ENCODE measurements at regions not wholly inside any gene's neighbourhood (a gene's known extent, or its start where the extent isn't known, plus 50 kb on each side); places are given as distances from the start of the nearest gene placed in this dataset.
"Not testable (repeated sequence)": the region's sequence is repeated elsewhere in the genome, so short reads cannot be mapped to it uniquely, and the experiment has no call there.

DNA sequence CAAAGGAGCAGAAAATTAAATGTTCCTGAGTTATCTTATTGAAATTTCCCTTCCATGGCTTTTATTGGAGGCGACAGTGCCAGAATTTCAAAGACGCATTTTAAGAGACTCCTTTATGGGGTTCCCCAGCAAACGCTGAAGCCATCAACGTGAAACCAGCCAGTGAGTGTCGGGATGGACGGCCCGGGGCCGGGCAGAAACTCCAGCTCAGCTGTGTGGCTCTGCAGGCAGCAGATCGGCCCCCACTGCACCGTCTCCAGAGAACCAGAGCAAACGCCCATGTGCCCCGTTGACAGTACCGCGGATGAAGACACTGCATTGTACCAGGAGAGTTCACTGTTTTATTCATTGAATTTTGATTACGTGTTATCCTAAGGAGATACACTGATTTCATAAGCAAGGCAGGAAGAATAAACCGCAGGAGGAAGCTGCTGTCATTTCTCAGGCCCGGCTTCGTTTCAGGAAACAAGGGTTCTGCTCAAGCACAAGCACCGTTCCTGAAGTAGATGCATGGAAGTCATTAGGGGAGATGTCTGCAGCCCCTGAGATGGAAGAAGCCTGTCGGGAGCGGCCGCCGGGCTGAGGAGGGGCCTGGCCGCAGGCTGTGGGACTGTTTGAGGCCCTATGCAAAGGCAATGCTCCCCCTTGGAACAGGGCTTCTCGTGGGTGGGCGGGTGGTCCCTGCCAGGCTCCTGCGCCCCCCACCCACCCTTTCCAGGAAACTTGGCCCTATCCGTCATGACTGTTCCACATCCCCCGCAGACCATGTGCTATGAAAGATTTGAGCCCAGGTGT is 639.7 kb downstream of the TBC1D22A start:
- no peak for DNase-seq (ENCODE audit: insufficient read length, low spot score)
- TF ChIP-seq, protein P1, sequence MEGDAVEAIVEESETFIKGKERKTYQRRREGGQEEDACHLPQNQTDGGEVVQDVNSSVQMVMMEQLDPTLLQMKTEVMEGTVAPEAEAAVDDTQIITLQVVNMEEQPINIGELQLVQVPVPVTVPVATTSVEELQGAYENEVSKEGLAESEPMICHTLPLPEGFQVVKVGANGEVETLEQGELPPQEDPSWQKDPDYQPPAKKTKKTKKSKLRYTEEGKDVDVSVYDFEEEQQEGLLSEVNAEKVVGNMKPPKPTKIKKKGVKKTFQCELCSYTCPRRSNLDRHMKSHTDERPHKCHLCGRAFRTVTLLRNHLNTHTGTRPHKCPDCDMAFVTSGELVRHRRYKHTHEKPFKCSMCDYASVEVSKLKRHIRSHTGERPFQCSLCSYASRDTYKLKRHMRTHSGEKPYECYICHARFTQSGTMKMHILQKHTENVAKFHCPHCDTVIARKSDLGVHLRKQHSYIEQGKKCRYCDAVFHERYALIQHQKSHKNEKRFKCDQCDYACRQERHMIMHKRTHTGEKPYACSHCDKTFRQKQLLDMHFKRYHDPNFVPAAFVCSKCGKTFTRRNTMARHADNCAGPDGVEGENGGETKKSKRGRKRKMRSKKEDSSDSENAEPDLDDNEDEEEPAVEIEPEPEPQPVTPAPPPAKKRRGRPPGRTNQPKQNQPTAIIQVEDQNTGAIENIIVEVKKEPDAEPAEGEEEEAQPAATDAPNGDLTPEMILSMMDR (IDR thresholded peaks at IDR 0.05; ENCODE audit: insufficient read depth, missing control alignments) = no peak
- no peak for FAIRE-seq

DNA sequence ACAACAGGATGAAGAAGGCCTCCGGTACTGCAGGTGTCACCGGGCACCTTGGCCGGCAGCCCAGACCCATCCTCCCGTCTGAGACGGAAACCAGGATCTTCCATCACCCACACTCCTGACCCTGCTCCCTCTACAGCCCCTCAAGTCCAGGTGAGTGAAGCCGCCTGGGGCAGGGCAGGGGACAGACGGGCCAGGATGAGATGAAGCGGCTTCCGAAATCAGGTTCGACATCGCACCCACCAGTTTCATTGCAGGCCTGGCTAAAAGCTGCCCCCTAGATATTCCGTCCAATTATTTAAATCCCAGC is 639.1 kb downstream of the TBC1D22A start:
- FAIRE-seq (no peak), DNase-seq (ENCODE audit: insufficient read length, low spot score) (no peak)
- TF ChIP-seq, protein P1 (IDR thresholded peaks at IDR 0.05; ENCODE audit: insufficient read depth, missing control alignments) = no peak

DNA sequence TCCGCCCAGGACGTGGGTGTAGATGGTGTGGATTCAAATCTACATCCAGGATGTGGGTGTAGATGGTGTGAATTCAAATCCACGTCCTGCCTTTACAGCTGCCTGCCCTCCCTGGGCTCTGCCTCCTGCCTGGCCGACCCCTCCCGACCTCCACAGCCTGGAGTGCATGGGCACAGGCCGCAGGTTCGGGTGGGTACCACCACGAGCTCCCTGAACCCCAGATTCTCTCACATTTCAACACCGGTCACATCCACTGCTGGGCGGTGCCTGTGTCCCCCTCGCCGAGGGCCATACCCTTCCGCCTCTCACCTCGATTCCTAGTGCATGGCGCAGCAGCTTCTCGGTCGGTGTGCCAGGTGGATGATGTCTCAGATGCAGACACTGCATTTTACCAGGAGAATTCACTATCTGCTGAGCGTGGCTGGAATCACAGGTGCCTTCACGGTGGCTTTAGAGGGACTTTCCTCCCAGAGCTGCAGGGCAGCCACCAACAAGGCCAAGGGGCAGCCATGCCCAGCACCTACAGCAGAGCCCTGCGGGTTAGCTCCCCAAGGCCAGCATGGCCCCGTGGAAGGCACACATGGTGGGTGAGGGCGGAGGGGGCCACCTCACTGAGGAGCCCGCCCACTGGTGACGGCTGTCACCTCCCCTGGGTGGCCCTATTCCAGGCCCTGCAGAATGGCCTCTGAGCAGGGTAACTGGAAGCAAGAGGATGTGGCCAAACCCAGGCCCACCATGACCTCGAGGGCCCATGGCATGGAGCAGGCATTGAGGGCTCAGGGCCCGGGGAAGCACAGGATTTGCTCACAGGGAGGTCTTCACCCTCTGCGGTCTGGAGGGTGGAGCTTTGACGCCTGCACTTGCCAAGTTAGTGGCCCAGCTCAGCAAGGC is 638.5 kb downstream of the TBC1D22A start:
- no peak for FAIRE-seq

DNA sequence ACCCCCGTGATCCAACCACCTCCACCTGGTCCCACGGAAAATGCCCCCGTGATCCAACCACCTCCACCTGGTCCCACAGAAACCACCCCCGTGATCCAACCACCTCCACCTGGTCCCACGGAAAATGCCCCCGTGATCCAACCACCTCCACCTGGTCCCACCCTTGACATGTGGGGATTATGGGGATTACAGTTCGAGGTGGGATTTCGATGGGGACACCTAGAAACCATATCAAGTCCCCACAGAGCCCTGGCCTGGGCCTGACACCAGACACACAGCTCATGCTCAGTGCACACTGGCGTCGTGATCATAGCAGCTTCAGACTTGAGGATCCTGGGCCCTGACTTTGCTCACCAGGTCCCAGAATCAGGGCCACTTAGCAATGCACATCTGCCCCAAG is 637.7 kb downstream of the TBC1D22A start:
- not testable (repeated sequence) for FAIRE-seq; DNase-seq (ENCODE audit: insufficient read length, low spot score)

More for the DNA sequence above, 638.5 kb downstream of the TBC1D22A start:
- TF ChIP-seq, protein P1 (IDR thresholded peaks at IDR 0.05; ENCODE audit: insufficient read depth, missing control alignments) = no peak
- DNase-seq (ENCODE audit: insufficient read length, low spot score) = no peak

DNA sequence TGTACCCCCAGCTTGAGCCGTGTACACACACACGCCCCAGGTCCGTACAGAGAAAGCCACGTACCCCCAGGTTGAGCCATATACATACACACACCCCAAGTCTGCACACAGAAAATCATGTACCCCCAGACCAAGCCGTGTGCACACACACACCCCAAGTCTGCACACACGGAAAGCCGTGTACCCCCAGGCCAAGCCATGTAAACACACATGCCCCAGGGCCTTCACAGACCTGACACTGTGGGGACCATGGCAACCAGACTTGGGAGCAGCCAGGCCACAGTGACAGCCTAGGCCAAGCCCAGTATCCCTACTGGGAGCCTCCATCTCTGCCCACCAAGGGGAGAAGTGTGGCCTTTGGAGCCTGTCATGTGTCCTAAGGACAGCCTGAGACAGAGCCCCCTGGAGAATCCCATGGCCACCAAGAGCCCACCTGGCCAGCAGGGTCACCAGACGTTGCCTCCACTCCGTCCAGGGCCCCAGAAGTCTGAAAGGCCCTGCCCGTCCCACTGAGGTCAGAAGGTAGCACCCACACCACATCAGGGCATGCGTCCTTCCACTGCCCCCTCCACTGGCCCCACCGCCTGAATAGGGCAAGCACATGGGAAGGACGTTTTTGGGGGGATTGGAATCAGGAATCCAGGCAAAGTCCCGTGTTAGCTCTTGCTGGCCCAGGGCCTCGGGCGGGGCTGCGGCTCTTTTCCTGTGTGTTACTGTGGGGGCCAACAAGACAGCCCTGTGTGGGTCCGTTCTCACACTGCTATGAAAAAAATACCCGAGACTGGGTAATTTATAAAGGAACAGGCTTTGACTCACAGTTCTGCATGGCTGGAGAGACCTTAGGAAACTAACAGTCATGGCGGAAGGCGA is 636.7 kb downstream of the TBC1D22A start:
- FAIRE-seq (no peak), DNase-seq (ENCODE audit: insufficient read length, low spot score) (no peak)
- TF ChIP-seq, protein P1 (IDR thresholded peaks at IDR 0.05; ENCODE audit: insufficient read depth, missing control alignments) = no peak

DNA sequence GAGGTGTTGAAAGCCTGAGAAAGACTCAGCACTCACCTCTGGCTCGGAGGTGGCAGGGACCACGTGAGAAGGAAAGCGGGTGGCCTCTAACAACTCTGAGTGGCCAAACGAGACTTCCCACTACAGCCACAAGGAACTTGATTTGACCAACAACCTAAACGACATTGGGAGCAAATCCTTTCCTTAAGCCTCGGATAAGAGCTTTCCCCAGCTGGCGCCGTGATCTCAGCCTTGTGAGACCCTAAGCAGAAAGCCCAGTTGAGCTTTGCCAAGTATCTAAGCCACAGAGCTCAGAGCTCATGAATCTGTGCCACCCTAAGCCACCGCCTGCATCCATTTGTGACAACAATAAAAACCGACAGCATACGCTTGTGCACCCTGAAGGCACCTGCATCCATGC is 636.0 kb downstream of the TBC1D22A start:
- TF ChIP-seq, protein P1 (IDR thresholded peaks at IDR 0.05; ENCODE audit: insufficient read depth, missing control alignments) = no peak
- no peak for FAIRE-seq
- peak; percentile 63 for DNase-seq (ENCODE audit: insufficient read length, low spot score)

DNA sequence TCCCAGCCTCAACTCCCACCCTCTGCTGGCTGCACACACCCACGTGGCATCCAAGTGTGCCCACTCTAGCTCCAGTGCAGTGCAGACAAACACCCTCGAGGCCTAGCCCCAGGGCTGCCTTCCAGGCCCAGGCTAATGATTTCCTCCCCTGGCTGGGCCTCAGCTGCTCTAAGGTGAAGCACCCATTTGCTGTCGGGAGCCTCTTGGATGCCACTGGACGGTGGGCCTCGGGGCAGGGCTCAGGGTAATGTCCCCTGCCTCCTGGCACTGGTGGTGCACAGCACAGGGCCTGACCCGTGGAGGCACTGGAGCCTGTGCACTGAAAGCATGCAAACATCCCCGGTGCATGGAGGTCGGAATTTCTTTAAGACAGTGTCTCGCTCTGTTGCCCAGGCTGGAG is 635.2 kb downstream of the TBC1D22A start:
- TF ChIP-seq, protein P1 (IDR thresholded peaks at IDR 0.05; ENCODE audit: insufficient read depth, missing control alignments) = no peak
- FAIRE-seq = no peak
- no peak for DNase-seq (ENCODE audit: insufficient read length, low spot score)

Data from D721Med (cell line).